BLaER1 treated with 17β-estradiol and CSF1 and Interleukin-3, amounts not matched to agents 10 nM and 100 nM (cell line): ENCODE measurements at regions not wholly inside any gene's neighbourhood (a gene's known extent, or its start where the extent isn't known, plus 50 kb on each side); places are given as distances from the start of the nearest gene placed in this dataset.

Experiments
- H3K27ac ChIP-seq, 11 experiments: shearing (Covaris generic); formaldehyde crosslinking; 2 replicates each; pipeline ENCODE4 v1.8.1; 2022
- H3K27me3 ChIP-seq, 11 experiments: shearing (Covaris generic); formaldehyde crosslinking; 2 replicates each; pipeline ENCODE4 v1.8.1; 2022
- H3K36me3 ChIP-seq, 11 experiments: shearing (Covaris generic); formaldehyde crosslinking; 2 replicates each; pipeline ENCODE4 v1.8.1; 2022
- H3K4me1 ChIP-seq, 10 experiments: shearing (Covaris generic); formaldehyde crosslinking; 2 replicates each; pipeline ENCODE4 v1.8.1; 2022
- H3K4me2 ChIP-seq, 11 experiments: shearing (Covaris generic); formaldehyde crosslinking; 2 replicates each; pipeline ENCODE4 v1.8.1; 2022
- H3K4me3 ChIP-seq, 10 experiments: shearing (Covaris generic); formaldehyde crosslinking; 2 replicates each; pipeline ENCODE4 v1.8.1; 2022
- H3K9ac ChIP-seq, 11 experiments: shearing (Covaris generic); formaldehyde crosslinking; 2 replicates each; pipeline ENCODE4 v1.8.1; 2022
- H3K9me3 ChIP-seq, 11 experiments: shearing (Covaris generic); formaldehyde crosslinking; replicated peaks in 1 of 11; 2 replicates each; pipeline ENCODE4 v1.8.1; 2022
- H4K20me1 ChIP-seq, 11 experiments: shearing (Covaris generic); formaldehyde crosslinking; 2 replicates each; pipeline ENCODE4 v1.8.1; 2022
- Cebpa-rat ChIP-seq, 11 experiments: shearing (Covaris generic); IDR thresholded peaks; 2 replicates each; pipeline ENCODE4 v1.8.1; 2022

GRCh38 chr5:7315118-7315517 lies 80.8 kb upstream of the ADCY2 start:
- H3K4me3 ChIP-seq = no peak overlapping the region
- no peaks in the 10 kb centered on the region for H4K20me1 ChIP-seq
- no peak overlapping the region for H3K4me2 ChIP-seq
- H3K9me3 ChIP-seq = no peaks in the 10 kb centered on the region
- H3K27me3 ChIP-seq = no peaks in the 10 kb centered on the region
- no peak overlapping the region for H3K27ac ChIP-seq
- no peak overlapping the region for H3K9ac ChIP-seq
- no peaks in the 10 kb centered on the region for H3K36me3 ChIP-seq
- TF ChIP-seq Cebpa-rat (IDR thresholded peaks at IDR 0.05) = no peak
- H3K4me1 ChIP-seq = no peaks in the 10 kb centered on the region

GRCh38 chr5:7317751-7318150 lies 78.2 kb upstream of the ADCY2 start:
- Histone ChIP-seq H3K4me3 (no peak overlapping the region), H4K20me1 (no peaks in the 10 kb centered on the region), H3K27ac (no peak overlapping the region), H3K9me3 (no peaks in the 10 kb centered on the region), H3K27me3 (no peaks in the 10 kb centered on the region), H3K4me1 (no peaks in the 10 kb centered on the region), H3K9ac (no peak overlapping the region), H3K36me3 (no peaks in the 10 kb centered on the region), H3K4me2 (no peak overlapping the region)
- TF ChIP-seq Cebpa-rat (IDR thresholded peaks at IDR 0.05) = no peak

- Histone ChIP-seq H3K36me3 (no peaks in the 10 kb centered on the region), H3K4me2 (no peak overlapping the region), H3K27me3 (no peaks in the 10 kb centered on the region), H3K9me3 (no peaks in the 10 kb centered on the region), H3K9ac (no peak overlapping the region), H3K4me1 (no peaks in the 10 kb centered on the region), H4K20me1 (no peaks in the 10 kb centered on the region), H3K27ac (no peak overlapping the region), H3K4me3 (no peak overlapping the region)
- no peak for TF ChIP-seq Cebpa-rat (IDR thresholded peaks at IDR 0.05)
These were observed 75.1 kb upstream of the ADCY2 start for GRCh38 chr5:7320701-7321301.

DNA sequence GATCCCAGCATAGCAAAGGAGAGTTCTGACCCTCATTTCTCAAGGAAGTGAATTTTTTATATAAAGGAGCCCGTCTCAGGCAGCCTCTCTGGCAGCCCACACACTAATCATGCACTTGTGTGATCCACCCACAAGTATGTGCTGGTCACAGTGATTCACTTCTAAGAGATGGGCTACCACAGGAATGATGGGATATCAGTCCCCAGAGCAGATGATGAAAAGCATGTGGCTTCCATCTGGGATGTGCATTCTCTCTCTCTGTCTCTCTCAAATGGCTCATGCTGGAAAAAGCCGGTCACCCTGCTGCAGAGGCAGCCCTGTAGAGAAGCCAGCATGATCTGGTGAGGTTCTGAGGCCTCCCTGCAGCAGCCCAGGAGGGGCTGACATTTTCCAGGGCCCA lies 74.2 kb upstream of the ADCY2 start:
- Histone ChIP-seq H3K4me3 (no peak overlapping the region), H3K9me3 (no peaks in the 10 kb centered on the region), H3K9ac (no peak overlapping the region), H3K4me2 (no peak overlapping the region), H3K4me1 (no peaks in the 10 kb centered on the region), H3K27me3 (no peaks in the 10 kb centered on the region), H3K36me3 (no peaks in the 10 kb centered on the region), H3K27ac (no peak overlapping the region), H4K20me1 (no peaks in the 10 kb centered on the region)
- no peak for TF ChIP-seq Cebpa-rat (IDR thresholded peaks at IDR 0.05)

GRCh38 chr5:7324919-7325318 lies 71.0 kb upstream of the ADCY2 start:
- H3K9me3 ChIP-seq = no peaks in the 10 kb centered on the region
- H3K4me1 ChIP-seq = no peaks in the 10 kb centered on the region
- H3K36me3 ChIP-seq = no peaks in the 10 kb centered on the region
- no peak for TF ChIP-seq Cebpa-rat (IDR thresholded peaks at IDR 0.05)
- H3K4me2 ChIP-seq = no peak overlapping the region
- no peak overlapping the region for H3K4me3 ChIP-seq
- no peaks in the 10 kb centered on the region for H4K20me1 ChIP-seq
- no peaks in the 10 kb centered on the region for H3K27me3 ChIP-seq
- no peak overlapping the region for H3K9ac ChIP-seq
- no peak overlapping the region for H3K27ac ChIP-seq

DNA sequence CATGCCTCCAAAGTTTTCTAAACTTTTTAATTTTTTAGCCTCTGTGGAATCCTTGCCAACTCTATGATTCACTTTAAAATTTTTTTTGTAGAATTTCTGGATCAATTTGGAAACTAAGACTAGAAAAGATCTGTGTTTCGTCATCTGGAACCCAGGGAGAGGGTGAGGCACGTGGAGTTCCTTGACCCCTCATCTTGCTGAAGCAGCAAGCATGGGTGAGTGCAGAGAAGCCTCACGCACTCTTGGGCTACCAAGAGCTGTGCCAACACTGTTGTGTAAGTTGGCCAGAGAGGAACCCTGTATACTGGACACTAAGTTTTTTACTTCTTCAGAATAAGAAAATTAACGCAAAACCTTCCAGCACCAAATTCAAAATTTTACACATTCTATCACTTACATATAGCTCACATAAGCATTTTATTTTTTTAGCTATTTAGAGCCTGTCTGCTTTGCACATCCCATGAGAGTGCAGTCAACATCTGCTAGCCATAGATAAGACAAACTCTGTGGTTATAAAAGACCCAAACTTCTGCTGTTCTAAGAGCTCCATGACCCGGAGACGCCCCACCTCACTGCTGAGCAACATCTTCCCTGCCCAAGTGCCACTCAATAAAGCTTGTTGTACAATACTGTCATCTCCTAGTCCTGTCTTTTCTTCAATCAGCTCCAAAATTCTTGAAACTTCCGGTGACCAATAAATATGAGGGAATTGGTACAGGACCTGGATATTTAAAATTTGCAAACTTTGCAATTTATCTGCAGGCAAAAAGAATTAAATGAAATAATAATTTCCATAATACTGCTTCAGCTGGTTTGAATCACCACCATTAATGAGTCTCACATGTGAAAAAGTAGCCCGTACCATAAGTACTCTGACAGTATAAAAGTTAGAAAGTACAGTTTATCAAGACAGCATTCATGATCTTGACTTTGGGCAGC lies 69.7 kb upstream of the ADCY2 start:
- no peaks in the 10 kb centered on the region for H3K4me1 ChIP-seq
- H4K20me1 ChIP-seq = no peaks in the 10 kb centered on the region
- H3K36me3 ChIP-seq = no peaks in the 10 kb centered on the region
- no peak overlapping the region for H3K4me3 ChIP-seq
- TF ChIP-seq Cebpa-rat (IDR thresholded peaks at IDR 0.05) = no peak
- H3K27ac ChIP-seq = no peak overlapping the region
- H3K9ac ChIP-seq = no peak overlapping the region
- no peaks in the 10 kb centered on the region for H3K27me3 ChIP-seq
- H3K4me2 ChIP-seq = no peak overlapping the region
- no peaks in the 10 kb centered on the region for H3K9me3 ChIP-seq

DNA sequence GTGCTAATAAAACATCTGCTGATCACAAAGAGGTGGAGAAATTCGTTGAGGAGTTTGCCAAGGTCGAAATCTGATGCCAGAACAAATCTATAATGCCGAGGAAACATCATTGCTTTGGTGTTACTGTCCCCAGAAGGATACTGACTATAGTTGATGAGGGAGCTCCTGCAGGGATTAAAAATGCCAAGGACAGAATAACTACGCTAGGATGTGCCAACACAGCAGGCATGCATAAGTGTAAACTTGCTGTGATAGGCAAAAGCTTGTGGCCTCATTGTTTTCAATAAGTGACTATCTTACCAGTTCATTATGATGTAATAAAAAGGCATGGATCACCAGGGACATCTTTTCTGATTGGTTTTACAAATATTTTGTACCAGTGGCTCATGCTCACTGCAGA lies 66.8 kb upstream of the ADCY2 start:
- H3K4me3 ChIP-seq = no peak overlapping the region
- H4K20me1 ChIP-seq = no peaks in the 10 kb centered on the region; a peak in 1 of 22 replicates
- no peaks in the 10 kb centered on the region for H3K36me3 ChIP-seq
- H3K9ac ChIP-seq = no peak overlapping the region
- no peaks in the 10 kb centered on the region for H3K9me3 ChIP-seq
- no peak overlapping the region for H3K27ac ChIP-seq
- TF ChIP-seq Cebpa-rat (IDR thresholded peaks at IDR 0.05) = no peak
- no peaks in the 10 kb centered on the region for H3K4me1 ChIP-seq
- no peak overlapping the region for H3K4me2 ChIP-seq
- H3K27me3 ChIP-seq = no peaks in the 10 kb centered on the region

GRCh38 chr5:7329712-7330111 lies 66.2 kb upstream of the ADCY2 start:
- Histone ChIP-seq H3K9ac (no peak overlapping the region), H3K27me3 (no peaks in the 10 kb centered on the region), H3K4me1 (no peaks in the 10 kb centered on the region), H4K20me1 (no peaks in the 10 kb centered on the region; a peak in 1 of 22 replicates), H3K9me3 (peaks cover 0 to 1% (median 0%) of the 10 kb centered on the region in 11 experiments; a peak in 1 of 22 replicates), H3K36me3 (no peaks in the 10 kb centered on the region), H3K4me2 (no peak overlapping the region), H3K27ac (no peak overlapping the region), H3K4me3 (no peak overlapping the region)
- no peak for TF ChIP-seq Cebpa-rat (IDR thresholded peaks at IDR 0.05)

GRCh38 chr5:7330256-7330655 lies 65.7 kb upstream of the ADCY2 start:
- Histone ChIP-seq H3K36me3 (no peaks in the 10 kb centered on the region), H4K20me1 (no peaks in the 10 kb centered on the region; a peak in 1 of 22 replicates), H3K4me2 (no peak overlapping the region), H3K27ac (no peak overlapping the region), H3K9me3 (peaks cover 0 to 7% (median 0%) of the 10 kb centered on the region in 11 experiments; a peak in 2 of 22 replicates), H3K9ac (no peak overlapping the region), H3K27me3 (no peaks in the 10 kb centered on the region), H3K4me3 (no peak overlapping the region), H3K4me1 (no peaks in the 10 kb centered on the region)
- TF ChIP-seq Cebpa-rat (IDR thresholded peaks at IDR 0.05) = no peak

GRCh38 chr5:7331131-7331530 lies 64.8 kb upstream of the ADCY2 start:
- Histone ChIP-seq H4K20me1 (no peaks in the 10 kb centered on the region; a peak in 1 of 22 replicates), H3K4me1 (no peaks in the 10 kb centered on the region), H3K9ac (no peak overlapping the region), H3K4me3 (no peak overlapping the region), H3K27ac (no peak overlapping the region), H3K27me3 (no peaks in the 10 kb centered on the region), H3K4me2 (no peak overlapping the region), H3K36me3 (no peaks in the 10 kb centered on the region), H3K9me3 (peaks cover 0 to 9% (median 0%) of the 10 kb centered on the region in 11 experiments; a peak in 2 of 22 replicates)
- TF ChIP-seq Cebpa-rat (IDR thresholded peaks at IDR 0.05) = no peak
